ENCODE measurements at regions not wholly inside any gene's neighbourhood (a gene's known extent, or its start where the extent isn't known, plus 50 kb on each side); places are given as distances from the start of the nearest gene placed in this dataset.

- DNase-seq (ENCODE audit: low spot score), result no peak
Observed at GRCh38 chr1:29839726-29840125, 603.4 kb downstream of the PTPRU start.

- DNase-seq (ENCODE audit: low spot score), result no peak
Observed at GRCh38 chr1:29838738-29839320, 602.5 kb downstream of the PTPRU start.

- no peak for DNase-seq (ENCODE audit: low spot score)
Observed at GRCh38 chr1:29836651-29837646, 600.6 kb downstream of the PTPRU start.

GRCh38 chr1:29835874-29836273, 599.6 kb downstream of the PTPRU start:
- no peak for DNase-seq (ENCODE audit: low spot score)

GRCh38 chr1:29835406-29835805, 599.1 kb downstream of the PTPRU start:
- DNase-seq (ENCODE audit: low spot score), result no peak

GRCh38 chr1:29833581-29833980, 597.3 kb downstream of the PTPRU start:
- no peak for DNase-seq (ENCODE audit: low spot score)

GRCh38 chr1:29832936-29833335, 596.6 kb downstream of the PTPRU start:
- no peak for DNase-seq (ENCODE audit: low spot score)

- no peak for DNase-seq (ENCODE audit: low spot score)
Observed at GRCh38 chr1:29832471-29832870, 596.1 kb downstream of the PTPRU start.

- DNase-seq (ENCODE audit: low spot score), result no peak
Observed at GRCh38 chr1:29831500-29832117, 595.3 kb downstream of the PTPRU start.

- no peak for DNase-seq (ENCODE audit: low spot score)
Observed at GRCh38 chr1:29830916-29831315, 594.6 kb downstream of the PTPRU start.

- DNase-seq (ENCODE audit: low spot score), result no peak
Observed at GRCh38 chr1:29830383-29830782, 594.1 kb downstream of the PTPRU start.

GRCh38 chr1:29829448-29830344, 593.4 kb downstream of the PTPRU start:
- no peak for DNase-seq (ENCODE audit: low spot score)

- DNase-seq (ENCODE audit: low spot score), result no peak
Observed at GRCh38 chr1:29828526-29829447, 592.5 kb downstream of the PTPRU start.

GRCh38 chr1:29827801-29828525, 591.6 kb downstream of the PTPRU start:
- no peak for DNase-seq (ENCODE audit: low spot score)

- no peak for DNase-seq (ENCODE audit: low spot score)
Observed at GRCh38 chr1:29827237-29827750, 591.0 kb downstream of the PTPRU start.

GRCh38 chr1:29826646-29827045, 590.3 kb downstream of the PTPRU start:
- DNase-seq (ENCODE audit: low spot score), result no peak

- no peak for DNase-seq (ENCODE audit: low spot score)
Observed at GRCh38 chr1:29825941-29826415, 589.7 kb downstream of the PTPRU start.

GRCh38 chr1:29825274-29825940, 589.1 kb downstream of the PTPRU start:
- DNase-seq (ENCODE audit: low spot score), result no peak

All from Ammon's horn (tissue), 1 donor.